ENCODE measurements at regions not wholly inside any gene's neighbourhood (a gene's known extent, or its start where the extent isn't known, plus 50 kb on each side); places are given as distances from the start of the nearest gene placed in this dataset.

DNA sequence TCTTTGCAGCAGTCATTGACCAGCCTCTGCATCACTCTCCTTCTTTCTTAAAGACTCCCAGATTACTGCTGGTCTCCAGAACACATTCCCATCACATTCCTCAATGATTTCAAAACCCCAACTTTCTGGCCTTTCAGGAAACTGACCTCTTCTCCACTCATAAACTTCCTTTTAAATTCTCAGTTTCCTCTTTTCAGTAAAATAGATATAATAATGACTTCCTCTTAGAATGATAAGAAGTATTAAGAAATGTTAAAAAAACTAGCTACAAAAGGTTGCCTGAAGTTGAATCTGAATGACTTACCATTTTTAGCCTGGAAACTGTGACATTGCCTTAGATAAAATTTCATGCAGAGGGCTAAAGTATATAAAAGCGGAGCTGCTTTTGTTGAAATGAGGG lies 239.3 kb downstream of the OGFRL1 start:
- TF ChIP-seq YY1 (IDR thresholded peaks at IDR 0.05; ENCODE audit: insufficient read depth, insufficient read length) (no peak), SUZ12 (IDR thresholded peaks at IDR 0.05; ENCODE audit: extremely low read depth, insufficient read depth, insufficient read length) (no peak)

Data from NT2/D1 (cell line).